ENCODE measurements at regions not wholly inside any gene's neighbourhood (a gene's known extent, or its start where the extent isn't known, plus 50 kb on each side); places are given as distances from the start of the nearest gene placed in this dataset.

- peaks cover 46% of the 10 kb centered on the region for H3K4me1 Mint-ChIP-seq (ENCODE audit: low read depth)
- H3K27me3 Mint-ChIP-seq = peaks cover 5% of the 10 kb centered on the region
- peaks cover 2% of the 10 kb centered on the region for H3K9me3 Mint-ChIP-seq
- H3K36me3 Mint-ChIP-seq (ENCODE audit: low read depth) = no peaks in the 10 kb centered on the region
- no peak for DNase-seq
- H3K27ac Mint-ChIP-seq = no peak overlapping the region
- H3K4me3 Mint-ChIP-seq = no peak overlapping the region
These were observed 209.7 kb downstream of the BCAT1 start for GRCh38 chr12:24739106-24739779.

- H3K4me1 Mint-ChIP-seq (ENCODE audit: low read depth) = peaks cover 47% of the 10 kb centered on the region
- peaks cover 2% of the 10 kb centered on the region for H3K9me3 Mint-ChIP-seq
- no peak overlapping the region for H3K4me3 Mint-ChIP-seq
- no peaks in the 10 kb centered on the region for H3K36me3 Mint-ChIP-seq (ENCODE audit: low read depth)
- DNase-seq = no peak
- H3K27me3 Mint-ChIP-seq = peaks cover 5% of the 10 kb centered on the region
- H3K27ac Mint-ChIP-seq = no peak overlapping the region
These were observed 210.5 kb downstream of the BCAT1 start for GRCh38 chr12:24738441-24738840.

GRCh38 chr12:24731596-24731995 is 217.3 kb downstream of the BCAT1 start:
- Mint-ChIP-seq H3K36me3 (ENCODE audit: low read depth) (no peaks in the 10 kb centered on the region), H3K27me3 (peaks cover 8% of the 10 kb centered on the region), H3K4me3 (no peak overlapping the region), H3K4me1 (ENCODE audit: low read depth) (peaks cover 53% of the 10 kb centered on the region), H3K27ac (peak overlapping the region; percentile 75), H3K9me3 (no peaks in the 10 kb centered on the region)
- DNase-seq = no peak

DNA sequence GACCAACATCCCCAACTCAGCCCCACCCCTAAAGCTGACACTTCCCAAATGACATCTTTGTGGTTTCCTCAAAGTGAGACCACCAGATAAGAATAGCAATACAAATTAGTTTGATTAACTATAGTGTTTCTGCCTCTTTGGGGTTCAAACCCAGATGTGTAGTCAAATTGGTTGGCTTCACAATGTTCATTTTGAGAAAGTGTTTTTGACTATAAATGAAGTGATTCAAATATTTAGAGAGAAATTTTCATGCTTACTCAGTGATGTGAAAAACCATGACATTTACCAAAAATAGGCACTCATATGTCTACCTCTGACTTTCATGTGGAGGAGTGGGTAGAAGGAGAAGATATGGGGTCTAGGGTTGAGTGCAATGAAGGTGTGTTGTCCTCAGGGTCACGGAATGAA is 218.4 kb downstream of the BCAT1 start:
- Mint-ChIP-seq H3K27ac (peak overlapping the region; percentile 90), H3K27me3 (peaks cover 5% of the 10 kb centered on the region), H3K4me3 (no peak overlapping the region), H3K4me1 (ENCODE audit: low read depth) (peaks cover 59% of the 10 kb centered on the region), H3K36me3 (ENCODE audit: low read depth) (peaks cover 1% of the 10 kb centered on the region), H3K9me3 (peaks cover 1% of the 10 kb centered on the region)
- no peak for DNase-seq

DNA sequence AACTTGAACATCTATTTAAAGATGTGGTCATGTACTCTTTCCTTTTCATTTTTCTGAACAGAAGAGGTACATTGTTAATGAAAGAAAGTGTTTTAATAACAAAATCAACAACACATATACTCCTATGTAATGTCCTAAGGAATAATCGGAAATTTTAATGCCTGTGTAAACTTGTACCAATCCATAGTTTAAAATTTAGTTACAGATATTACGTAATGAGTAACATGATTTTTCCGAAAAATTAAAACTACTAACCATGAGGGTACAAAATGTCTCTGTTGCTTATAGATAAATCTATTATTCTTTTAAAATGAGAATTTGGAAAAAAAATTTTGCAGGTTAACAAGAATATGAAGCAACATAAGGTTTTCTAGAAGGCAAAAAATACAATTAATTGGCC is 220.1 kb downstream of the BCAT1 start:
- H3K27ac Mint-ChIP-seq = no peak overlapping the region
- H3K9me3 Mint-ChIP-seq = peaks cover 2% of the 10 kb centered on the region
- peaks cover 2% of the 10 kb centered on the region for H3K27me3 Mint-ChIP-seq
- no peak for DNase-seq
- peaks cover 68% of the 10 kb centered on the region for H3K4me1 Mint-ChIP-seq (ENCODE audit: low read depth)
- peaks cover 2% of the 10 kb centered on the region for H3K36me3 Mint-ChIP-seq (ENCODE audit: low read depth)
- no peak overlapping the region for H3K4me3 Mint-ChIP-seq

DNA sequence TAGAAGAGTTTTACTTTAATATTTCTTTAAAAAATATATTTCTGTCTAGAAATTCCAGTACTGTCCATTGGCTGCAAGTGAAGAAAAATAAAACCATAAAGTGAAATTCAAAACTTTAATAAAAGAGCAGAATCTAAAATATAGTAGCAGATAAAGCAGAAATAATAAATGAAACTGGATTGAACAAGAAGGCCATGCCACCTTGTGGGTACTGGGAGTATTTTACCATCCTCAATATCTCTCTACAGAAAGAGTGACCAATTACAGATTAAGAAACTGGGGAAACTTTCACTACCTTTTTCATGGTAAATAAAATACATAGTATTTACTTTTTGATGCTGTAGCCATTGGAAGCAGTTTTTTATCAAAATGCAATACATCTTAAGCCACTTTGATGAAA is 220.5 kb downstream of the BCAT1 start:
- peaks cover 2% of the 10 kb centered on the region for H3K36me3 Mint-ChIP-seq (ENCODE audit: low read depth)
- no peak overlapping the region for H3K4me3 Mint-ChIP-seq
- peaks cover 2% of the 10 kb centered on the region for H3K9me3 Mint-ChIP-seq
- H3K27ac Mint-ChIP-seq = no peak overlapping the region
- no peak for DNase-seq
- H3K27me3 Mint-ChIP-seq = peaks cover 2% of the 10 kb centered on the region
- H3K4me1 Mint-ChIP-seq (ENCODE audit: low read depth) = peaks cover 71% of the 10 kb centered on the region

DNA sequence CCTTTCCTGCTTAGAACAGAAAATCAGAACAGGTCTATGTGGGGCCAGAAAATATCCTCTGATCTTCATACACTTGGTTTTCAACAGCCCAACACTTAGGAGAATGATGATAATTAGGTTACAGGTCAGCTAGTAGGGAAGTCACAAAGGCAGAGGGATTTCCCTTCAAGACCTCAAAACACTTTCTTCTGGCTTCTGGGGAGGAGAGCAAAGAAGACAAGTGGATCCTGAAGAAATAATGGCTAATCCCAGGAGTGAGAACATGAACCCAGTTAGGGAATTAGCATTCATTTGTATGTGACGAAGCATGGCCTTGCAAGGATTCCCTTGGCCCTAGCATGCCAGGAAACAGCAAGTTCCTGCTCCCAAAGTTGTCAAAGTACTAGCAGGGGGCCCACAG is 223.3 kb downstream of the BCAT1 start:
- Mint-ChIP-seq H3K9me3 (peaks cover 12% of the 10 kb centered on the region), H3K36me3 (ENCODE audit: low read depth) (peaks cover 2% of the 10 kb centered on the region), H3K27ac (peak overlapping the region; percentile 90), H3K4me3 (no peak overlapping the region), H3K4me1 (ENCODE audit: low read depth) (peaks cover 58% of the 10 kb centered on the region), H3K27me3 (no peaks in the 10 kb centered on the region)
- DNase-seq = no peak

DNA sequence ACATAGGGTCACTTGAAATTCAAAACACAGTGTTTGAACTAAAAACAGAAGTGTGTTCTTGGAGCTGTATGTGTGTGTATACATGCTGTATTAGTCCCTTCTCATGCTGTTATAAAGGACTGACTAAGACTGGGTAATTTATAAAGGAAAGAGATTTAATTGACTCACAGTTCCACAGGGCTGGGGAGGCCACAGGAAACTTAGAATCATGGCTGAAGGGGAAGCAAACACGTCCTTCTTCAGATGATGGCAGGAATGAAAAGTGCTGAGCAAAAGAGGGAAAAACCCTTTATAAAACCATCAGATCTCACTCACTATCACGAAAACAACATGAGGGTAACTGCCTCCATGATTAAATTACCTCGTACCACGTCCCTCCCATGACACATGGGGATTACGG is 224.1 kb downstream of the BCAT1 start:
- H3K27ac Mint-ChIP-seq = peak overlapping the region; percentile 84
- H3K27me3 Mint-ChIP-seq = no peaks in the 10 kb centered on the region
- DNase-seq = no peak
- peaks cover 2% of the 10 kb centered on the region for H3K36me3 Mint-ChIP-seq (ENCODE audit: low read depth)
- peaks cover 12% of the 10 kb centered on the region for H3K9me3 Mint-ChIP-seq
- H3K4me1 Mint-ChIP-seq (ENCODE audit: low read depth) = peaks cover 57% of the 10 kb centered on the region
- H3K4me3 Mint-ChIP-seq = no peak overlapping the region

- H3K9me3 Mint-ChIP-seq = peaks cover 12% of the 10 kb centered on the region
- peaks cover 63% of the 10 kb centered on the region for H3K4me1 Mint-ChIP-seq (ENCODE audit: low read depth)
- peak overlapping the region; percentile 84 for H3K27ac Mint-ChIP-seq
- no peak for DNase-seq
- H3K4me3 Mint-ChIP-seq = no peak overlapping the region
- H3K36me3 Mint-ChIP-seq (ENCODE audit: low read depth) = peaks cover 2% of the 10 kb centered on the region
- no peaks in the 10 kb centered on the region for H3K27me3 Mint-ChIP-seq
These were observed 225.1 kb downstream of the BCAT1 start for GRCh38 chr12:24723759-24724158.

DNA sequence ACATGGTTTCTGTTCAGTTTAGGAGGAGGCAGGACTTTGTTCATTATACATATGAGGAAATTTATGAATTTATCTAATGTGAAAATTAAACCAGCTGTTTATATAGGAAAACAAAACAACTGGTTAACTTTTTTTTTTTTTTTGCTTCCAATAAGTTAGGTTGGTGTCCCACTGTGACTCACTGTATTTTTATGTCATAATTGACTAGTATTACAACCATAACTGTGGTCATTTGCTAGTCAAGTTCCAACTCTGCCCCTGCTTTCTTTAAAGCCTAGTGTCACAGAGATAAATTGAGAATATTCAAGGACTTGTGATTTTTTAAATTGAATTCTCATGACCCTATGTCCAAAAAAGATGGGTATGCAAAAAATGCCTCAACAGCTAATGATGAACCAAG is 227.7 kb downstream of the BCAT1 start:
- Mint-ChIP-seq H3K4me1 (ENCODE audit: low read depth) (peaks cover 63% of the 10 kb centered on the region), H3K4me3 (no peak overlapping the region), H3K27me3 (no peaks in the 10 kb centered on the region), H3K36me3 (ENCODE audit: low read depth) (peaks cover 2% of the 10 kb centered on the region), H3K27ac (peak overlapping the region; percentile 47), H3K9me3 (peaks cover 12% of the 10 kb centered on the region)
- DNase-seq = no peak

GRCh38 chr12:24719293-24719721 is 229.6 kb downstream of the BCAT1 start:
- H3K4me3 Mint-ChIP-seq = peak overlapping the region; percentile 20
- H3K36me3 Mint-ChIP-seq (ENCODE audit: low read depth) = no peaks in the 10 kb centered on the region
- H3K27ac Mint-ChIP-seq = peak overlapping the region; percentile 90
- H3K9me3 Mint-ChIP-seq = peaks cover 10% of the 10 kb centered on the region
- peaks cover 5% of the 10 kb centered on the region for H3K27me3 Mint-ChIP-seq
- H3K4me1 Mint-ChIP-seq (ENCODE audit: low read depth) = peaks cover 47% of the 10 kb centered on the region
- peak; percentile 52 for DNase-seq

- Mint-ChIP-seq H3K9me3 (peaks cover 10% of the 10 kb centered on the region), H3K27me3 (peaks cover 5% of the 10 kb centered on the region), H3K4me3 (no peak overlapping the region), H3K36me3 (ENCODE audit: low read depth) (no peaks in the 10 kb centered on the region), H3K27ac (peak overlapping the region; percentile 90), H3K4me1 (ENCODE audit: low read depth) (peaks cover 40% of the 10 kb centered on the region)
- DNase-seq = no peak
These were observed 230.3 kb downstream of the BCAT1 start for GRCh38 chr12:24718617-24719016.

GRCh38 chr12:24714237-24714636 is 234.7 kb downstream of the BCAT1 start:
- Mint-ChIP-seq H3K27ac (no peak overlapping the region), H3K36me3 (ENCODE audit: low read depth) (no peaks in the 10 kb centered on the region), H3K27me3 (peaks cover 5% of the 10 kb centered on the region), H3K4me3 (no peak overlapping the region), H3K9me3 (no peaks in the 10 kb centered on the region), H3K4me1 (ENCODE audit: low read depth) (peaks cover 35% of the 10 kb centered on the region)
- no peak for DNase-seq

GRCh38 chr12:24711056-24712008 is 237.6 kb downstream of the BCAT1 start:
- Mint-ChIP-seq H3K36me3 (ENCODE audit: low read depth) (no peaks in the 10 kb centered on the region), H3K4me3 (no peak overlapping the region), H3K9me3 (no peaks in the 10 kb centered on the region), H3K27ac (peak overlapping the region; percentile 7), H3K27me3 (peaks cover 5% of the 10 kb centered on the region), H3K4me1 (ENCODE audit: low read depth) (peaks cover 24% of the 10 kb centered on the region)
- DNase-seq = no peak

DNA sequence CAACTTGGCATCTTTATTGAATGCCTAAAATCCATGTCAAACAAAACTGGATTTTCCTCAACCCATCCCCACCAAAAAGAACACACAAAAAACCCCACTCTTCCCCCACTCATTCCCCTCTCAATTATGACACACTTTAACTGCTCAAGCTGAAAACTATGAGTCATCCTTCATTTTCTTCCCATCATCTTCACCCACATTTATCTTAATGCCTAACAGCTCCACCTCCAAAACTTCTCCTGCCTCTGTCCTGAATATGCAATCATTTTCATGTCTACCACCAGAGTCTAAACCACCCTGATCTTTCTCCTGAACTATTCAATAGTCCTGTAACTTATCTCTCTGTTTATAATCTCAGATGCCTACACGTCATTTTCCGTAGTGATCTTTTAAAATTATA is 239.7 kb downstream of the BCAT1 start:
- peaks cover 35% of the 10 kb centered on the region for H3K4me1 Mint-ChIP-seq (ENCODE audit: low read depth)
- H3K4me3 Mint-ChIP-seq = no peak overlapping the region
- no peaks in the 10 kb centered on the region for H3K36me3 Mint-ChIP-seq (ENCODE audit: low read depth)
- no peaks in the 10 kb centered on the region for H3K9me3 Mint-ChIP-seq
- H3K27me3 Mint-ChIP-seq = no peaks in the 10 kb centered on the region
- no peak for DNase-seq
- H3K27ac Mint-ChIP-seq = no peak overlapping the region
